Heart right ventricle (tissue), 16 donors: ENCODE measurements at regions not wholly inside any gene's neighbourhood (a gene's known extent, or its start where the extent isn't known, plus 50 kb on each side); places are given as distances from the start of the nearest gene placed in this dataset.

Experiments used
- ATAC-seq, 8 donors: fragments of 200-7000 bp; cut with Tn5 transposase; one replicate each; pipeline ENCODE4 v1.9.1; 2020; ENCODE audit warnings: mild to moderate bottlenecking in 8 of 8, moderate library complexity in 8 of 8, moderate number of reproducible peaks in 1 of 8
- DNase-seq, 2 donors: peaks; one replicate each; pipeline ENCODE4 v3.0.0-alpha.2; 2020
- H3K27ac ChIP-seq, 10 donors: fragments of 200-600 bp; sonication (generic) in 2 of 10; one replicate each; pipeline versions ENCODE4 v1.5.0 to v1.8.0; 2020 to 2022; ENCODE audit warnings: mild to moderate bottlenecking in 3 of 10
- H3K27me3 ChIP-seq, 7 donors: fragments of 200-600 bp; one replicate each; pipeline ENCODE4 v1.8.0; 2021 to 2022; ENCODE audit warnings: mild to moderate bottlenecking in 2 of 7
- H3K36me3 ChIP-seq, 9 donors: fragments of 200-600 bp; sonication (generic) in 1 of 9; one replicate each; pipeline versions ENCODE4 v1.5.0 to v1.8.0; 2020 to 2022; ENCODE audit warnings: mild to moderate bottlenecking in 2 of 9
- H3K4me1 ChIP-seq, 9 donors: fragments of 200-600 bp; sonication (generic) in 1 of 9; one replicate each; pipeline versions ENCODE4 v1.5.0 to v1.8.0; 2020 to 2022; ENCODE audit warnings: mild to moderate bottlenecking in 4 of 9
- H3K4me3 ChIP-seq, 10 donors: fragments of 200-600 bp; sonication (generic) in 2 of 10; one replicate each; pipeline versions ENCODE4 v1.5.0 to v1.8.0; 2020 to 2022; ENCODE audit warnings: mild to moderate bottlenecking in 7 of 10, moderate library complexity in 2 of 10
- H3K9me3 ChIP-seq, 11 donors: fragments of 200-600 bp in 10 of 11; sonication (generic) in 2 of 11; one replicate each; pipeline versions ENCODE4 v1.5.0 to v1.8.0; 2013 to 2022; ENCODE audit warnings: mild to moderate bottlenecking in 2 of 11, control low read depth in 1 of 11, moderate library complexity in 1 of 11
- WGBS, 2 donors: extraction: QIAGEN DNeasy Blood & Tissue Kit; methylation state at CpG; one replicate each; pipeline ENCODE4 v1.1.7; 2013; ENCODE audit warnings: inconsistent platforms in 1 of 2; 5-methylcytosine and 5-hydroxymethylcytosine counted together
- intact Hi-C, 10 donors: fragments of 100-400 bp; cut with DNase I; formaldehyde crosslinking; loops; one replicate each; pipeline versions ENCODE4 v1.11.1 to v1.14.2; 2022
- TF ChIP-seq, protein P1 (sequence below), 9 donors: fragments of 200-600 bp; sonication (generic) in 2 of 9; IDR thresholded peaks; one replicate each; pipeline versions ENCODE4 v1.5.0 to v1.8.0; 2021 to 2022; ENCODE audit warnings: antibody characterized with exemption in 9 of 9, mild to moderate bottlenecking in 5 of 9, moderate library complexity in 1 of 9
- donor health status: Arrhythmogenic right ventricular cardiomyopathy.
- donor health status: ischemic (EF 13 %, LVEDD 7.1; RV severe dilation, severe dysfunction).
- donor health status: healthy with polysubstance abuse.
- donor health status: DM: no; HTN: yes; CAD: no.
- donor health status: DM: no; HTN: no; CAD: no.
- donor health status: ischemic (EF 25% LVEDD 6.9; RV normal size, moderate dysfunction).
- donor health status: ischemic (EF 25% LVEDD 5.7; RV mildly dilated, moderate dysfunction).
- donor health status: healthy.
- donor health status: DM: yes; HTN: yes; CAD: no.
- donor health status: Ischemic cardiomyopathy.
- donor health status: ischemic (EF 35%, LVEDD 5.7; RV mildly dilated, moderate dysfunction).
- donor health status: nonischemic (EF 11% LVEDD 7.7; RV severe dilation, severe dysfunction).
- donor health status: DM: yes; HTN: yes; CAD: no.
- donor health status: PGD.
- donor health status: ischemic (EF 29% LVEDD 5.4; RV normal size, mild dysfunction).
- donor health status: nonischemic (EF 23%, LVEDD 6.1; RV moderate dilation, normal function).

DNA sequence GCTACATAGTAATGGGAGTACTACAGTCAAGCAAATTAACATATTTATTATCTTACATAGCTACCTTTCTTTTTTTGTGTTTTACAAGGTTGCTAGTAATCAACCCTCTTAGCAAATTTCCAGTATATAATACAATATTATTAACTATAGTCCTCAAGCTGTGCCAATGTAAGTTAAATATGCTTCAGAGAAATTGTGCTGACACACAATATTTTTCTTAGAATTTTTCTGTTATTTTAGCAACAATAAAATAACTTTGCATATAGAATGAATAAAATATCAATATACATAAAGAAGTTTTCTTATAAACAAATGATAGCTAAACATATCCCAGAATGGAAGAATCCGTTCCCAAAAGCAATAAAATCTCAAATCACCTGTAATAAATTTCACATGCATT lies 1605.1 kb downstream of the REEP3 start:
- ATAC-seq (no peak), DNase-seq (no peak)
- no peaks in the 10 kb centered on the region for H3K4me1 ChIP-seq
- no peaks in the 10 kb centered on the region for H3K9me3 ChIP-seq
- intact Hi-C loops, result no loop called here
- WGBS, 2 donors, result 95 to 97% methylated on average over 1 of the region's 1 CpG
- H3K27ac ChIP-seq, result no peak overlapping the region
- no peak overlapping the region for H3K4me3 ChIP-seq
- no peaks in the 10 kb centered on the region for H3K27me3 ChIP-seq
- no peaks in the 10 kb centered on the region for H3K36me3 ChIP-seq
- TF ChIP-seq, protein P1, sequence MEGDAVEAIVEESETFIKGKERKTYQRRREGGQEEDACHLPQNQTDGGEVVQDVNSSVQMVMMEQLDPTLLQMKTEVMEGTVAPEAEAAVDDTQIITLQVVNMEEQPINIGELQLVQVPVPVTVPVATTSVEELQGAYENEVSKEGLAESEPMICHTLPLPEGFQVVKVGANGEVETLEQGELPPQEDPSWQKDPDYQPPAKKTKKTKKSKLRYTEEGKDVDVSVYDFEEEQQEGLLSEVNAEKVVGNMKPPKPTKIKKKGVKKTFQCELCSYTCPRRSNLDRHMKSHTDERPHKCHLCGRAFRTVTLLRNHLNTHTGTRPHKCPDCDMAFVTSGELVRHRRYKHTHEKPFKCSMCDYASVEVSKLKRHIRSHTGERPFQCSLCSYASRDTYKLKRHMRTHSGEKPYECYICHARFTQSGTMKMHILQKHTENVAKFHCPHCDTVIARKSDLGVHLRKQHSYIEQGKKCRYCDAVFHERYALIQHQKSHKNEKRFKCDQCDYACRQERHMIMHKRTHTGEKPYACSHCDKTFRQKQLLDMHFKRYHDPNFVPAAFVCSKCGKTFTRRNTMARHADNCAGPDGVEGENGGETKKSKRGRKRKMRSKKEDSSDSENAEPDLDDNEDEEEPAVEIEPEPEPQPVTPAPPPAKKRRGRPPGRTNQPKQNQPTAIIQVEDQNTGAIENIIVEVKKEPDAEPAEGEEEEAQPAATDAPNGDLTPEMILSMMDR (IDR thresholded peaks at IDR 0.05), result no peak

DNA sequence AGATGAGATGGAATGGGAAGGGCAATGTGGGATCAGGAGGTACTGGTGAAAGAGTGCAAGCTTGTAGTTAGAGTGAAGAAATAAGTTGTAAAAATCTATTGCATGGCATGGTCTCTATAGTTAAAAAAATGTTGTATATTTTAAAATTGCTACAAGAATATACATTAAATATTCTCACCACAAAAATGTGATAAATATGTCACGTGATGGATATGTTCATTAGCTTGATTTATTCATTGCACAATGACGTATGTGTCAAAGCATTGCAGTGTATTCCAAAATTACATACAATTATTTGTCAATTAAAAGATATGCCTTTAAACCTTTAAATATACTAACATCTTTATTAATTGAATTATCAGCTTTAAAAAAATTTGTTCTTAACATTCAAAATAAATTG lies 1607.1 kb downstream of the REEP3 start:
- Histone ChIP-seq H3K9me3 (no peaks in the 10 kb centered on the region), H3K36me3 (no peaks in the 10 kb centered on the region), H3K4me3 (no peak overlapping the region), H3K4me1 (no peaks in the 10 kb centered on the region), H3K27ac (no peak overlapping the region), H3K27me3 (no peaks in the 10 kb centered on the region)
- WGBS, 2 donors, result 78% methylated on average over 2 of the region's 2 CpGs
- intact Hi-C loops, result no loop called here
- TF ChIP-seq, protein P1 (IDR thresholded peaks at IDR 0.05), result no peak
- no peak for DNase-seq
- ATAC-seq, result no peak

DNA sequence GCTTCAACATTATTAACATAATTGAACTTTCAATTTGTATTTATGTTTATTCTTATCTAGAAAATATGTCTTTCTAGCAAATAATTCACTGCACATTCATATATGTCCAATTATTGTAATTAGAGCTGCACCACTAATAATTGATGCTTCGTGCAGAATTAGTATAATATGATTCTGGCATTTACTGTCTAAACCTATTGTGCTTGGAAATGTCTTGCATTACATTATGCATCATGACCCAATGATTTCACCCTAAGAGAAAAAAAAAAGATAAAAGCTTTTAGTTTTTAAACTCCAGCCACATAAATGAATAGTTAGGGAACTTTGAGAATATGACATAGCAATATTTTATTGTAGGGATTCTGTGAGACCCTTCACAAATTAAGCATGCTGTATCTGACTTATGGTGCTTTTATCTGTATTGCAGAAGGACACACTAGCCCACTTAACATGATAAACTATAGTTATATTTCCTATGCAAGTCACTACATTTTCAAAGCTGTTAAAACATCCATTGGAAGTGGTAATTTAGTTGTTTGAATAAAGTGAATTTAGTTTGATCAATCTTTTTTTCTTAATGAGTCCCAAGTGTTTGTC lies 1609.1 kb downstream of the REEP3 start:
- Histone ChIP-seq H3K4me1 (no peaks in the 10 kb centered on the region), H3K9me3 (no peaks in the 10 kb centered on the region), H3K36me3 (no peaks in the 10 kb centered on the region), H3K4me3 (no peak overlapping the region), H3K27ac (no peak overlapping the region), H3K27me3 (no peaks in the 10 kb centered on the region)
- WGBS, 2 donors, result 62 to 68% methylated on average over 1 of the region's 1 CpG
- TF ChIP-seq, protein P1 (IDR thresholded peaks at IDR 0.05), result no peak
- intact Hi-C loops, result no loop called here
- ATAC-seq, result no peak
- DNase-seq, result no peak

DNA sequence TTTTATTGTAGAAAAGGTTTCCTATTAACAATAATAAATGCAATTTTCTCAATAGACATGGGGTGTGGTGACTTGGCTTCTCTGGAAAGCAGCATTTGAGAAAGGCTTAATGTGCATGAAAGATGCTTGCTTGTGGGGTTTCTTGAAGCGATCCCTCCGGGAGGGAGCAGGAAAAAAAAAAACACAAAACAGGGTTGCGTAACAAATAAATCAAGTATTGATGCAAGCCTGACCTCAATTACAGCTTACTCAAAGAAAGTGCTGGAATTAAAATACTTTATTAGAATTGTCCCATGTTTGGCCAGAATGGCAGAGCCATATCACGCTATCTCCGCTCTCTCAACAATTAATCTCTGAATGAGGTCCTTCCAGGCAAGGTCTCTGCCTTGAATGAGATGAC lies 1612.5 kb downstream of the REEP3 start:
- no peak for DNase-seq
- Histone ChIP-seq H3K27me3 (no peaks in the 10 kb centered on the region), H3K4me3 (no peak overlapping the region), H3K36me3 (no peaks in the 10 kb centered on the region), H3K9me3 (no peaks in the 10 kb centered on the region), H3K27ac (no peak overlapping the region), H3K4me1 (no peaks in the 10 kb centered on the region)
- ATAC-seq, result no peak
- WGBS, 2 donors, result 94% methylated on average over 5 of the region's 5 CpGs
- TF ChIP-seq, protein P1 (IDR thresholded peaks at IDR 0.05), result no peak
- intact Hi-C loops, result no loop called here
